Ishikawa (cell line): ENCODE measurements at regions not wholly inside any gene's neighbourhood (a gene's known extent, or its start where the extent isn't known, plus 50 kb on each side); places are given as distances from the start of the nearest gene placed in this dataset.

Source experiments
- CEBPB ChIP-seq: IDR thresholded peaks from 2 replicates; pipeline ENCODE4 v1.6.1; 2012
- CREB1 ChIP-seq: IDR thresholded peaks from 2 replicates; pipeline ENCODE4 v1.6.1; 2012; ENCODE audit warnings: low read depth
- EGR1 ChIP-seq: IDR thresholded peaks from 2 replicates; pipeline ENCODE4 v1.6.1; 2012
- EP300 ChIP-seq: IDR thresholded peaks from 2 replicates; pipeline ENCODE4 v1.6.1; 2012; ENCODE audit warnings: borderline replicate concordance
- FOXM1 ChIP-seq: IDR thresholded peaks from 2 replicates; pipeline ENCODE4 v1.6.1; 2012; ENCODE audit warnings: low read depth, borderline replicate concordance
- NFIC ChIP-seq: IDR thresholded peaks from 2 replicates; pipeline ENCODE4 v1.6.1; 2012
- RAD21 ChIP-seq: IDR thresholded peaks from 2 replicates; pipeline ENCODE4 v1.6.1; 2012; ENCODE audit warnings: low read depth
- TAF1 ChIP-seq: IDR thresholded peaks from 2 replicates; pipeline ENCODE4 v1.6.1; 2012; ENCODE audit warnings: low read depth, mild to moderate bottlenecking
- TCF12 ChIP-seq: IDR thresholded peaks from 2 replicates; pipeline ENCODE4 v1.6.1; 2012; ENCODE audit warnings: low read depth
- TEAD4 ChIP-seq: IDR thresholded peaks from 2 replicates; pipeline ENCODE4 v1.6.1; 2012
- YY1 ChIP-seq: IDR thresholded peaks from 2 replicates; pipeline ENCODE4 v1.6.1; 2012; ENCODE audit warnings: low read depth
- ZBTB7A ChIP-seq: IDR thresholded peaks from 2 replicates; pipeline ENCODE4 v1.6.1; 2012; ENCODE audit warnings: low read depth
- TF ChIP-seq, protein P1 (sequence below): IDR thresholded peaks from 2 replicates; pipeline ENCODE4 v1.6.1; 2012; ENCODE audit warnings: low read depth, mild to moderate bottlenecking
- TF ChIP-seq, protein P2 (sequence below): IDR thresholded peaks from 2 replicates; pipeline ENCODE4 v1.6.1; 2012
- TF ChIP-seq, protein P3 (sequence below): IDR thresholded peaks from 2 replicates; pipeline ENCODE4 v1.6.1; 2012

DNA sequence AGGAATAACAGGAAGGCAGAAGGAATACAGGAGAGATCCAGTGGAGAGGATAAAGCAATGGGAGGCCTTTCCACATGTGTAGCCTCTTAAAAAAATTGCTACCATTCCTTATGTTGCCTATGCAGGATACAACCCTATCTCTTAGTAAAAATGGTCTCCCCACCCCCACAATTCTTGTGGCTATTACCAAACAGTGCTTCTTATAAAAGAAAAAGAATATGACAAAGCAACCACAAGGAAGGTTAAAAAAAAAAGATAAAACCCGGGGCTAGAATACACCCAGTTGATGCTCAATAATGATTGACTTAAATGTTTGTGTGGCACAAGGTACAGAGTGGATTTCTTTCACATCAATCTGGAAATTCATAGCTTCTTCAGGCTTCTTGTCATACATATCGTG lies 250.9 kb downstream of the HIVEP2 start:
- no peak for TF ChIP-seq RAD21

DNA sequence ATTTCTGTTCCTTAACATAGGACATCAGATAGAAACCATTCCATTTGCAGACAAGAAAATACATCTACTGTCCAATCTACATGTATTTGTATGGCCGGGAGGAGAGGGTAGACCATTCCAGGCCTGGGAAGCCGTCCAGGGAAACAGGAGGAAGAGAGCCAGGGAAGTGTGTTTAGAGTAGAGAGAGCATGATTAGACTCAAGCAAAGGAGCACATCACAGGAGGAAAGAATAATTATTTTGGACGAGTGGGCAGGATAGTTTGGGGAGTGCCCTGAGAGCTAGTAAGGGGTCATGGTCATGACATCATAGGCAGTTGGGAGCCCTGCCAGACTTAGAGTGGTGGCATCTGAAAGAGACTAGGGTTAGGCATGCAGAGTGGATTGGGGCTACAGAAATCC lies 250.0 kb downstream of the HIVEP2 start:
- TF ChIP-seq YY1 = no peak
- TF ChIP-seq EGR1 = no peak
- TF ChIP-seq CREB1 = no peak
- TF ChIP-seq NFIC = no peak
- TF ChIP-seq EP300 = no peak
- TF ChIP-seq, protein P1, sequence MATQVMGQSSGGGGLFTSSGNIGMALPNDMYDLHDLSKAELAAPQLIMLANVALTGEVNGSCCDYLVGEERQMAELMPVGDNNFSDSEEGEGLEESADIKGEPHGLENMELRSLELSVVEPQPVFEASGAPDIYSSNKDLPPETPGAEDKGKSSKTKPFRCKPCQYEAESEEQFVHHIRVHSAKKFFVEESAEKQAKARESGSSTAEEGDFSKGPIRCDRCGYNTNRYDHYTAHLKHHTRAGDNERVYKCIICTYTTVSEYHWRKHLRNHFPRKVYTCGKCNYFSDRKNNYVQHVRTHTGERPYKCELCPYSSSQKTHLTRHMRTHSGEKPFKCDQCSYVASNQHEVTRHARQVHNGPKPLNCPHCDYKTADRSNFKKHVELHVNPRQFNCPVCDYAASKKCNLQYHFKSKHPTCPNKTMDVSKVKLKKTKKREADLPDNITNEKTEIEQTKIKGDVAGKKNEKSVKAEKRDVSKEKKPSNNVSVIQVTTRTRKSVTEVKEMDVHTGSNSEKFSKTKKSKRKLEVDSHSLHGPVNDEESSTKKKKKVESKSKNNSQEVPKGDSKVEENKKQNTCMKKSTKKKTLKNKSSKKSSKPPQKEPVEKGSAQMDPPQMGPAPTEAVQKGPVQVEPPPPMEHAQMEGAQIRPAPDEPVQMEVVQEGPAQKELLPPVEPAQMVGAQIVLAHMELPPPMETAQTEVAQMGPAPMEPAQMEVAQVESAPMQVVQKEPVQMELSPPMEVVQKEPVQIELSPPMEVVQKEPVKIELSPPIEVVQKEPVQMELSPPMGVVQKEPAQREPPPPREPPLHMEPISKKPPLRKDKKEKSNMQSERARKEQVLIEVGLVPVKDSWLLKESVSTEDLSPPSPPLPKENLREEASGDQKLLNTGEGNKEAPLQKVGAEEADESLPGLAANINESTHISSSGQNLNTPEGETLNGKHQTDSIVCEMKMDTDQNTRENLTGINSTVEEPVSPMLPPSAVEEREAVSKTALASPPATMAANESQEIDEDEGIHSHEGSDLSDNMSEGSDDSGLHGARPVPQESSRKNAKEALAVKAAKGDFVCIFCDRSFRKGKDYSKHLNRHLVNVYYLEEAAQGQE = no peak
- no peak for TF ChIP-seq RAD21
- TF ChIP-seq TCF12 = no peak
- TF ChIP-seq FOXM1 = no peak
- no peak for TF ChIP-seq TEAD4
- TF ChIP-seq, protein P2, sequence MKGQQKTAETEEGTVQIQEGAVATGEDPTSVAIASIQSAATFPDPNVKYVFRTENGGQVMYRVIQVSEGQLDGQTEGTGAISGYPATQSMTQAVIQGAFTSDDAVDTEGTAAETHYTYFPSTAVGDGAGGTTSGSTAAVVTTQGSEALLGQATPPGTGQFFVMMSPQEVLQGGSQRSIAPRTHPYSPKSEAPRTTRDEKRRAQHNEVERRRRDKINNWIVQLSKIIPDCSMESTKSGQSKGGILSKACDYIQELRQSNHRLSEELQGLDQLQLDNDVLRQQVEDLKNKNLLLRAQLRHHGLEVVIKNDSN = no peak
- TF ChIP-seq, protein P3, sequence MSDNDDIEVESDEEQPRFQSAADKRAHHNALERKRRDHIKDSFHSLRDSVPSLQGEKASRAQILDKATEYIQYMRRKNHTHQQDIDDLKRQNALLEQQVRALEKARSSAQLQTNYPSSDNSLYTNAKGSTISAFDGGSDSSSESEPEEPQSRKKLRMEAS = no peak
- no peak for TF ChIP-seq CEBPB
- no peak for TF ChIP-seq ZBTB7A
- TF ChIP-seq TAF1 = no peak

GRCh38 chr6:142696123-142697000 lies 248.6 kb downstream of the HIVEP2 start:
- TF ChIP-seq TAF1 = no peak
- no peak for TF ChIP-seq YY1
- no peak for TF ChIP-seq CEBPB
- no peak for TF ChIP-seq FOXM1
- TF ChIP-seq, protein P3 = no peak
- TF ChIP-seq, protein P1 = no peak
- no peak for TF ChIP-seq EGR1
- TF ChIP-seq RAD21 = no peak

- TF ChIP-seq YY1 = no peak
Observed at GRCh38 chr6:142697001-142697335, 248.0 kb downstream of the HIVEP2 start.

GRCh38 chr6:142697922-142698321 lies 247.1 kb downstream of the HIVEP2 start:
- no peak for TF ChIP-seq TEAD4
- TF ChIP-seq, protein P2 = no peak
- no peak for TF ChIP-seq EP300
- TF ChIP-seq EGR1 = no peak
- no peak for TF ChIP-seq ZBTB7A
- TF ChIP-seq CEBPB = no peak
- no peak for TF ChIP-seq YY1
- TF ChIP-seq RAD21 = no peak

DNA sequence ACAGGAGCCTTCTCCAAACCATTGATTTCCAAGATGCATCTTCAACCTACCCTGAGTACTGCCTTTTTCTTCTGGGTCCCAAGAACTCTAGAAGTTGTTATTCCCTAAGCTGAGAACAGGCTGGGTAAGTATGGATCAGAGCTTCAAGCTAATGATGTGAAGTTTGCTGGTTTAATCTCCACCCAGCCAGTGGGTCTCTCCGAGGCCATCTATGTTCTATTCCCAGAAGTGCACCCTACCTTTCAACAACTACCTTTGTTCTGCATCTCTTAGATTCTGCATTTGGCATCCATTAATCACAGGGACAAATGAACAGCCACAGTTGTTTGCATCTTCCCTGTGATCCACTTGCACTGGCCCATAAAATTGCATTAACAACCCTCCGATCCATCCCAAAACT lies 246.2 kb downstream of the HIVEP2 start:
- TF ChIP-seq CEBPB (no peak), FOXM1 (no peak), NFIC (no peak), EGR1 (no peak), EP300 (no peak), CREB1 (no peak), ZBTB7A (no peak), TCF12 (no peak), YY1 (no peak), TAF1 (no peak), RAD21 (no peak), TEAD4 (no peak)
- TF ChIP-seq, protein P2 = no peak
- TF ChIP-seq, protein P1 = no peak
- TF ChIP-seq, protein P3 = no peak
